Left ventricle myocardium inferior (tissue), 1 donor: ENCODE measurements at regions not wholly inside any gene's neighbourhood (a gene's known extent, or its start where the extent isn't known, plus 50 kb on each side); places are given as distances from the start of the nearest gene placed in this dataset.
A peak's percentile ranks its signal among the peaks of the same experiment; 100 is the strongest.

Source experiments
- DNase-seq: peaks from one replicate; pipeline ENCODE4 v3.0.0-alpha.2; 2020
- H3K27ac ChIP-seq: fragments of 200-600 bp; replicated peaks from 2 replicates; pipeline ENCODE4 v1.8.0; 2021
- H3K27me3 ChIP-seq: fragments of 200-600 bp; 2 replicates; pipeline ENCODE4 v1.8.0; 2021; ENCODE audit warnings: low read depth
- H3K36me3 ChIP-seq: fragments of 200-600 bp; 2 replicates; pipeline ENCODE4 v1.8.0; 2021
- H3K4me1 ChIP-seq: fragments of 200-600 bp; 2 replicates; pipeline ENCODE4 v1.8.0; 2021
- H3K4me3 ChIP-seq: fragments of 200-600 bp; 2 replicates; pipeline ENCODE4 v1.8.0; 2021; ENCODE audit warnings: mild to moderate bottlenecking, moderate library complexity
- H3K9me3 ChIP-seq: fragments of 200-600 bp; replicated peaks from 2 replicates; pipeline ENCODE4 v1.8.0; 2021
- intact Hi-C: fragments of 100-400 bp; cut with micrococcal nuclease; formaldehyde crosslinking; loops from one replicate; pipeline ENCODE4 v1.11.0; 2022
- TF ChIP-seq, protein P1 (sequence below): fragments of 200-600 bp; IDR thresholded peaks from 2 replicates; pipeline ENCODE4 v1.8.0; 2021; ENCODE audit warnings: antibody characterized with exemption, mild to moderate bottlenecking, borderline replicate concordance
- donor health status: DM: no; HTN: yes; CAD: no; lungs with severe emphysema.

DNA sequence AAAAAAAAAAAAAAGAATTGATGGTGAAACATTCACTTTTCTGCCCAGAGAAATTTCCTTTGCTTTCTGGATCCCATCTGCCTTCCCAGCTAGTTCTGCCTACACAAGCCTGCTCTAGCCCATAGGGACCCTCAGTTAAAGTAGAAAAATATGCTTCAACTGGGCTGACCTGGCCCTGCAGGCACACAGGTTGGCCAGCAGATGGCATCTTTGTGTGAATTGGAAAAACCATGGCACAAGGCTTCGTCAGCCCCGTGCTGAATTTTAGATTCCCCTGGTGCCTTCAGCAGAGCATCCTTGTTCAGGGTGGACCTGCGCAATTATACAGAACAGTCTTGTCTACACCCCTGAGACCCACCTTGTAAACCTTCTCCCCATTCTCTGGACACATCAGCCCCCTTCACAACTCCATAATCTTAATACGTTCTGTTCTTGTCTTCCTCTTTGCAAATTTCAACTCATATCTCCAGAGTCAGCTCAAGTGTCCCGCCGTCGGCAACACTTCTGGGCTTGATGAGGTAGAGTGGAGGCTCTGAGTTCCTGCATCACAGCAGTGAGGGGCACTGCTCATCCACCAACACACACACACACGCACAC lies 114.5 kb downstream of the INSIG2 start:
- H3K27ac ChIP-seq = no peak overlapping the region
- no peaks in the 10 kb centered on the region for H3K4me1 ChIP-seq
- TF ChIP-seq, protein P1, sequence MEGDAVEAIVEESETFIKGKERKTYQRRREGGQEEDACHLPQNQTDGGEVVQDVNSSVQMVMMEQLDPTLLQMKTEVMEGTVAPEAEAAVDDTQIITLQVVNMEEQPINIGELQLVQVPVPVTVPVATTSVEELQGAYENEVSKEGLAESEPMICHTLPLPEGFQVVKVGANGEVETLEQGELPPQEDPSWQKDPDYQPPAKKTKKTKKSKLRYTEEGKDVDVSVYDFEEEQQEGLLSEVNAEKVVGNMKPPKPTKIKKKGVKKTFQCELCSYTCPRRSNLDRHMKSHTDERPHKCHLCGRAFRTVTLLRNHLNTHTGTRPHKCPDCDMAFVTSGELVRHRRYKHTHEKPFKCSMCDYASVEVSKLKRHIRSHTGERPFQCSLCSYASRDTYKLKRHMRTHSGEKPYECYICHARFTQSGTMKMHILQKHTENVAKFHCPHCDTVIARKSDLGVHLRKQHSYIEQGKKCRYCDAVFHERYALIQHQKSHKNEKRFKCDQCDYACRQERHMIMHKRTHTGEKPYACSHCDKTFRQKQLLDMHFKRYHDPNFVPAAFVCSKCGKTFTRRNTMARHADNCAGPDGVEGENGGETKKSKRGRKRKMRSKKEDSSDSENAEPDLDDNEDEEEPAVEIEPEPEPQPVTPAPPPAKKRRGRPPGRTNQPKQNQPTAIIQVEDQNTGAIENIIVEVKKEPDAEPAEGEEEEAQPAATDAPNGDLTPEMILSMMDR = peak; percentile 83
- H3K4me3 ChIP-seq = no peak overlapping the region
- intact Hi-C loops = no loop called here
- peaks cover 77% of the 10 kb centered on the region for H3K27me3 ChIP-seq
- H3K9me3 ChIP-seq = no peaks in the 10 kb centered on the region
- no peaks in the 10 kb centered on the region for H3K36me3 ChIP-seq
- DNase-seq = no peak

DNA sequence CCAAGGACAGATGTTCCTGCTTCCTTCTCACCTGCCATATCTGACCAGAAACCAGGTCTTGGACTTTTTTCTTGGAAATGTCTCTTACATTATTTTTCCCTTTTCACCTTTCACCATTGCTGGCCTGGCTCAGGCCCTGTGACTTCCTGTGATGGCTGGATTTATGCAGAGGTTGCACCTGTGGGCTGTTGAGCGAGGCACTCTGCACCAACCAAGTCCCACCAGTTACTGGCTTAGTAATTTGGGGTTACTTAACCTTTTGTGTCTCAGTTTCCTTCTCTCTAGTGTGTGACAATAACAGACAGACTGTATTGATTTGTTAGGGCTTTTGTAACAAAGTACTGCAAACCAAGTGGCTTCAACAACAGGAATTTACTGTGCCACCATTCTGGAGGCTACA lies 110.0 kb downstream of the INSIG2 start:
- Histone ChIP-seq H3K27me3 (peaks cover 34% of the 10 kb centered on the region), H3K4me1 (no peaks in the 10 kb centered on the region), H3K27ac (no peak overlapping the region), H3K36me3 (no peaks in the 10 kb centered on the region), H3K9me3 (no peaks in the 10 kb centered on the region), H3K4me3 (no peak overlapping the region)
- intact Hi-C loops = no loop called here
- DNase-seq = no peak
- TF ChIP-seq, protein P1 = no peak

DNA sequence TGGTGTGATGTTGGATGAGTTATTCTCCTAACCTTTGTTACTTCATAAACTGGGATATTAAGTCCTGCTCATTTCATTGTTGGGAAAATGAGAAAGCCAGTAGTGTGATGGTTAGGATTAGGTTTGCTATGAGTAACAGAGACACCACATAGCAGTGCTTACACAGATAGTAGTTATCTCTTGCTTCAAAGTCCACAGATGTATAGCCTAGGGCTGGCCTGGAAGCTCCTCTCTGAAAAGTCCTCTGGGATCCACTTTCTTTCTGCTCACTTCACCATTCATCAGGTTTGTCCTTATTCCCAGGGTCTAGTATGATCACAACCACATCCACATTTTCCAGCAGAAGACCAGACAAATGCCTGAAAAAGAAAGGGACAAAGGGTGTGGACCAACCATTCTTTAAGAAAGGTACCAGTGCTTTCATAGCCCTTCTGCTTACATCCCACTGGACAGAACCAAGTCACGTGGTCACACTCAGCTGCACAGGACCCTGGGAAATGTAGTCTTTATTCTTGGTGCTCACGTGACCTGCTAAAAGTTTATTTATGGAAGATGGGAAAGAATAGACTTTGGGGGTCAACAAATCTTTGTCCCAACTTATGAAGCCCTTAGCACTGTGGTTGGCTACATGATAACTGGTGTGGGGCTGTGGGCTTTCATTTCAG lies 108.9 kb downstream of the INSIG2 start:
- Histone ChIP-seq H3K27ac (no peak overlapping the region), H3K9me3 (no peaks in the 10 kb centered on the region), H3K36me3 (no peaks in the 10 kb centered on the region), H3K27me3 (peaks cover 27% of the 10 kb centered on the region), H3K4me1 (no peaks in the 10 kb centered on the region), H3K4me3 (no peak overlapping the region)
- intact Hi-C loops = no loop called here
- TF ChIP-seq, protein P1 = no peak
- no peak for DNase-seq

DNA sequence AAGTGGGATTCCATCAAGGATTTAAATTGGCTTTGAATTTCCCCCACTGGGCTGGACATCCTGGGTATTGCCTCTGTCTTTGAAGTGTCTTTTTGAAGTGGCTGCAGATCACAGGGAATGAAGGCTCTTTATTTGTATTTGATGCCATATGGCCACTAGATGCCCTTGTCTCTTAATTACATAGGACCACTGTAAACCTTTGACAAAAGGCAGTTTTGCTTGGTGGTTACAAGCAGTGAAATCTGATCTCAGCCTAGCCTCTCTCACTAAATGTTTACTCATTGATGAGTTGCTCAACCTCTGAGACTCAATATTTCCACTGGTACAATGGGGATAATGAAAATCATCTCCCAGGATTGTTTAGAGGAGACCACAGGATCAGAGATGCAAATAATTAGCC lies 102.2 kb downstream of the INSIG2 start:
- Histone ChIP-seq H3K27me3 (peaks cover 5% of the 10 kb centered on the region), H3K9me3 (no peaks in the 10 kb centered on the region), H3K4me1 (peaks cover 6% of the 10 kb centered on the region), H3K36me3 (no peaks in the 10 kb centered on the region), H3K4me3 (no peak overlapping the region), H3K27ac (no peak overlapping the region)
- TF ChIP-seq, protein P1 = no peak
- no peak for DNase-seq
- intact Hi-C loops = no loop called here

DNA sequence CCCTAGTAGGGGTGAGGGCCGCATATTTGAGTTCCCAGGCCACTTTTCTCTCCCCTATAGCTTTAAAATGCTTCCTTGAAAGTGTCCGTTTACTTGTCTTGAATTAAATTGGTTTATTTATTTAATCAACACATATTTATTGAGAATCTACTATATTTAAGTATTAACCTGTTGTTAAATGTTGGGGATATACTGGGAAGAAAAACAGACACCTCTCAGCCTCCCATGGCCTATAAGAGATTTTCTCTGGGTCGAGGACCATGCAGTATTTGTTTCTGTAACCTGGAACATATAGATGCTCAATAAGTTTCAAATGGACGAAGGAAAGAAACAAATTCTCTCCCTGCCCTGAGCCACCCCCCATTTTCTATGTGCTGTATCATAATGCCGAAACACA lies 98.6 kb downstream of the INSIG2 start:
- intact Hi-C loops = no loop called here

More for the DNA sequence above, 98.6 kb downstream of the INSIG2 start:
- Histone ChIP-seq H3K4me3 (peak overlapping the region; percentile 71), H3K27me3 (peaks cover 16% of the 10 kb centered on the region), H3K4me1 (peaks cover 13% of the 10 kb centered on the region), H3K27ac (peak overlapping the region; percentile 72), H3K9me3 (no peaks in the 10 kb centered on the region), H3K36me3 (no peaks in the 10 kb centered on the region)
- TF ChIP-seq, protein P1 = no peak
- DNase-seq = no peak
